ENCODE measurements at regions not wholly inside any gene's neighbourhood (a gene's known extent, or its start where the extent isn't known, plus 50 kb on each side); places are given as distances from the start of the nearest gene placed in this dataset.

DNA sequence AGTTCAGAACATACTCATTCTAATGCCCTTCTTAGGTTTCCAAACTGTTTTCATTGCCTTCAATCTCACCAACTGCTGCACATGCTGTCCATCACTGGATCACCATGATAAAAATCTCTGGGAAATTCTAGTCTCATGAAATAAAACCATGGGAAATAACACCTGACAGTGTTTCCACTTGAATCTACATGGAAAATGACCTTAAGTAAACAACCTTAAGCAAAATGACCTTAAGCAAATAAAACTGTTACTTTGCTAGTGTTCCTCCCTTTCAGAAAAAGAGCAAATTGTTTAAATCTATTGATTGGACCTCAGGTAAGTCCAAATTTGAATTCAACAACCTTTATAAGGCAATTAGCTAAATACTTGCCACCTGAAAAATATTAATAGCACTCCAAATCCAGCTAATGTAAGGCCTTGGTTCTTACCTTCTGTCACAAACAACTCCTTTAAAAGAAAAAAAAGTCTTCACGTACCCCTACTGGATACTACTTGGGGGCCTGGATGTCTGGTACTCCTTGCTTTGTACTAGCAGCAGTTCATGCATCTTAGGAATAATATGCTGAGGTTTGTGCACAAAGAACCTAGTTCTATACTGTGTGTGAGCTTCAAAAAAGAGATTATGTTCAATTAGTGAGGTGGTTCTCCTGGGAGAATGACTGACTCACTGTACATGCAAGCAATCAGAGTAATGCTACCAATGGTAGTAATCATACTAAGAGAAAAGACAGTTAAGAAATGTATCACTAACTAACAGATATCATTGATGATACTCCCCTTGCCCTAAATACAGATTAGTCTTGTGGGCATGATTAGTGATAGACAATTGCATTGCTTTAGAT, 630.4 kb downstream of the PSAT1 start:
- DNase-seq = no peak

GRCh38 chr9:78928625-78929405, 631.9 kb downstream of the PSAT1 start:
- DNase-seq = no peak

GRCh38 chr9:78930281-78930680, 633.4 kb downstream of the PSAT1 start:
- no peak for DNase-seq

DNA sequence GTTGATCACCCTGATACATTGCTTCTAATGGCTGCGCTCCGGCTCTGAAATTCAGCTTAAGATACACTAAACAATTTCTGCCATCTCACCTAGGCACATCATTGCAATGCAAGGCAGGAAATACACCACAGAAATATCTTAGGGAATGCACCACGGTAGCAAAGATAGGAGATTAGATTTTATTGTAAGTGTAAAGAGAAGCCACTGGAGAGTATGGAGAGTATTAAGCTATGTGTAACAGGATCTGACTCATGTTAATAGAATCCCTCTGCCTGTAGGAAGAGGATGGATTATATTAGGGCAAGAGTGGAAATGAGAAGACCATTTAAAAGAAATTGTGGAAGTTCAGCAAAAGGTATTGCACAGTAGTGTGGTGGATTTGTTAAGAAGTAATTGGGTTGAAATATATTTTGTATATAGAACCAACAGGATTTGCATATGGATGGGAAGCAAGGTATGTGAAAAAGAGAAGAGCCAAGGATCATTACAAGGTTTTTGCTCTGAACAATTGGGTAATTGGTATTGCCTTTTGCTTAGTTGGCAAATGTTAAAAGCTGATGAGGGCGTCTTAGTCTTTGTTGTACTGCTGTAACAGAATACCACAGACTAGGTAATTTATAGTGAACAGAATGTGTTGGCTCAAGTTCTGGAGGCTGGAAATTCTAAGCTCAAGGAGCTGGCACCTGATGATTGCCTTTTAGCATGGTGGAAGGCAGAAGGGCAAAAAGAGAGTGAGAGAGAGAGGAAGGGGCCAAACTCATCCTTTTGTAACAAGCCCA, 636.1 kb downstream of the PSAT1 start:
- DNase-seq = no peak

- DNase-seq = no peak
Observed at GRCh38 chr9:78934880-78935279, 636.9 kb upstream of the TLE4 start.

DNA sequence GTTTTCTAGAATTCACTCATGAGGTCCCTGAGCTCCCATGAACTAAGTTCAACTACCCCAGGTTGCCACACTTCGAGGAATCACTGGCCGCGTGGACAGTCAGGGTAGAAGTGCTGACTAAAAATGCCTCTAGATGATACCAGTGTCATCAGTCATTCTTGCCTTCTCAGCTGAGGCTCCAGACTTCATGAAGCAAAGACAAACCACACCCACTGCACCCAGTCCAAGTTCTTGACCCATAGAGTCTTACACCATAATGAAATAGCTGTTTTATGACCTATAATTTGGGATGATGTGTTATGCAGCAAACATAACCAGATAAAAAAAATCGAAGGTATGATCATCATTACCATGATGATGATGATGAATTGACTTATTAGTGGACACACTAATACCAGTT, 632.9 kb upstream of the TLE4 start:
- no peak for DNase-seq

GRCh38 chr9:78939311-78940065, 632.3 kb upstream of the TLE4 start:
- no peak for DNase-seq

GRCh38 chr9:78940121-78940855, 631.5 kb upstream of the TLE4 start:
- no peak for DNase-seq

DNA sequence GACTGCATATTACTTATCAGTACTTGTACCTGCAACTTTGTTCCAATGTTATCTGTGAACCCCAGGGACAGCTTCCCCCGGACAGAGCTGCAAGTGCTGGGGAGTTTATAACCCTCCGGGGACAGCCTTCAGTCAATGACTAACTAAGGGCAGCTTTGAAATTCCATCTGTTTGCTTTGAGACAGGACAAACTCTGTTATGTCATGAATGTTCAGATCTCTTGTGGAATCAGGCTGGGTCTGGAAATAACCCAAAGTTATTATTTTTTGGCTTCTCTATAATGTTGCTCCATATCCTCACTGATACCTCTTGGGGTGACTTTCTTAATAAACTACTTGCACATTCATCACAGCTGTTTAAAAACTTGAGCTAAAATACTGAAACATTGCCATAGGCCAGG, 617.5 kb upstream of the TLE4 start:
- DNase-seq = no peak

- no peak for DNase-seq
Observed at GRCh38 chr9:78958892-78959291, 612.9 kb upstream of the TLE4 start.

DNA sequence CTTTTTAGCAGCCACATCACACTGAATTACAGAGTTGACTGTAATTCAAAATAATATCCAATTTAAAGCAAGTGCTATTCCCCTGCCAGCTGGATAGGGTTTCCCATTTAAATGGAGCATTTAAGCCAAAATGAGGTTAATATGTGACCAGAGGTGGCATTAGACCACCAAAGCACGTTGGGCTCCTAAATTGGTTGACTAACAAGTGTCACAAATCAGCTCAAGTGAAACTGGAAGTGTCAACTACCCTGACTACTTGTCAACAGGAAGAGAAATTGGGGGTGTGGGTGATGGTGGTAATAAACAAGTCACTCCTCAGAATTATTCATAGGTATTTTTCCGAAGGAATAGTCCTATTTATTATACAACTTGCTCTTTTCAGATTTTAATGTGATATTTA, 609.6 kb upstream of the TLE4 start:
- no peak for DNase-seq

DNA sequence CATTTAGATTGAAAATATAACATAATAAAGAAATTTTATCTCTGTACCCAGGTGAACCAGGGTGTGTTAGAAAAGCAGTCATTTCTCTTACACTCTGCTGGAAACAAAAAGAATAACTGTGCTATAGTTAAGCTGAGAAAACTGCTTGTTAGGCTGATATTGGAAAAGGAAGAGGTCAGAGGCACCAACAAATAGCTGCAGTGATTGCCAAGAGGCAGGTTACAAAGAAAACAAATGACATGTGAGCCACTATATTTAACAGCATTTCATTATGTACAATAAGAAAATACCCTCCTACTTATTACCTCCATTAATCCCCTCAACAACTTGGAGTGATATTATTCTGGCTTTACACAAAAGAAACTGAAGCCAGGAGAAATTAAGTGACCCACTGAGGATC, 607.9 kb upstream of the TLE4 start:
- DNase-seq = no peak

GRCh38 chr9:78967596-78968217, 604.1 kb upstream of the TLE4 start:
- DNase-seq = no peak

- no peak for DNase-seq
Observed at GRCh38 chr9:78970375-78970774, 601.4 kb upstream of the TLE4 start.

- no peak for DNase-seq
Observed at GRCh38 chr9:78971540-78971939, 600.2 kb upstream of the TLE4 start.

DNA sequence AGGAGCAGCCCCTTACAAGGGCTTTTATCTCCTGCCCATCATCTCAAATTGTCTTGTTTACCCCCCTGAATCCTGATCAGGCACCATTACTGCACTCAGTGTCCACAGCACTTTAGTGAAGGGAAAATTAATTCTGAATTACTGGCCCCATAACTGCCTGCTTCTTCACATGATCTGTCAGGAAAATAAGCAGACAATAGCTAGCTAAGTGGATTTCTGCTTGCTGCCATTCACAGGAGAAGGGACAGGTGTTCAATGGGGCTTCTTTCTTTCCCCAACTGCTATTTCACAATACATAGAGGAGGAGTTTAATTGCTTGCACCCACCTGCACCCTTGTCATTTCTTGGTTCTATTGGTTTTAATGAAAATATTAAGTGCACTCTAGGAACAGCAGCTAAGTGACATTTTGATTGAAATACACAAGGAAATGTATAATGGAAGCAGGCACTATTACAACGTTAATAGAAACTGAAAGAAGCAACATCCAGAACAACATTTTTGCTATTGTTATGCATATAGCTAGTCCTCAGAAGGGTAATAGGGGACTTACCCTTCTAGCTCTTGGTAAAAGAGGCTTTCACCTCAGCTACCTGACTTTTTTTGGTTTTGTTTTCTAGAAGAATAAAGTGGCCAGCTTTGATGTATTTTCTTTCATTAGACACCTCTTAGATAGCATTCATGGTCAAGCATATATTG, 599.3 kb upstream of the TLE4 start:
- DNase-seq = no peak

DNA sequence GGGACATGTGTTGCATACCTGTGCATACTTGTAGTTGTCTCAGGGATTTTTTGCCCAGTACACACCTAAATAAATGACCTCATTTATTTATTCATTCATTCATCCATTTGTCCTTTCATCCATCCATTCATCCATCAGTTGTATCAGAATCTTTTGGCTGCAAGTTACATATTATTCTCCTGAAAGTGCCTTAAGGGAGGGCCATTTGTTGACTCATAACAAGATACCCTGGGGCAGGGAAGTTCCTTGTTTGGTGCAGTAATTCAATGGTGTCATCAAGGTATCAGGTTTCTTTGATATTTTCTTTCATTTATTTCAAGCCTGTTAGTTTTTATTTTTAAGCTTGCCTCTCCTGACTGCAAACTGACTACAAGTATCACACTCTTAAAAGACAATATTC, 597.9 kb upstream of the TLE4 start:
- DNase-seq = no peak

DNA sequence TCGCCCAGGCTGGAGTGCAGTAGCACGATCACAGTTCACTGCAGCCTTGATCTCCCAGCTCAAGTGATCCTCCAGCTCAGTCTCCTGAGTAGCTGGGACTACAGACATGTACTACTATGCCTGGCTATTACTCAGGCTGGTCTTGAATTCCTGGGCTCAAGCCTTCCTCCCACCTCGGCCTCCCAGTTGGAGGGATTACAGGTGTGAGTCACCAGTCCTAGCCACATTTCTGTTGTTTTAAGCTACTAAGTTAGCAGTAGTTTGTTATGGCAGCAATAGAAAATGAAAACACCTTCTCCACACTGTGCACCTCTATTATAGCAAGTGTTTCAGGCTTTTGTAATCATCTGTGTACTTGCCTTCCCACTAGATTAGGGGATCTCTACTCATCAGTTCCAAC, 588.9 kb upstream of the TLE4 start:
- DNase-seq = no peak

DNA sequence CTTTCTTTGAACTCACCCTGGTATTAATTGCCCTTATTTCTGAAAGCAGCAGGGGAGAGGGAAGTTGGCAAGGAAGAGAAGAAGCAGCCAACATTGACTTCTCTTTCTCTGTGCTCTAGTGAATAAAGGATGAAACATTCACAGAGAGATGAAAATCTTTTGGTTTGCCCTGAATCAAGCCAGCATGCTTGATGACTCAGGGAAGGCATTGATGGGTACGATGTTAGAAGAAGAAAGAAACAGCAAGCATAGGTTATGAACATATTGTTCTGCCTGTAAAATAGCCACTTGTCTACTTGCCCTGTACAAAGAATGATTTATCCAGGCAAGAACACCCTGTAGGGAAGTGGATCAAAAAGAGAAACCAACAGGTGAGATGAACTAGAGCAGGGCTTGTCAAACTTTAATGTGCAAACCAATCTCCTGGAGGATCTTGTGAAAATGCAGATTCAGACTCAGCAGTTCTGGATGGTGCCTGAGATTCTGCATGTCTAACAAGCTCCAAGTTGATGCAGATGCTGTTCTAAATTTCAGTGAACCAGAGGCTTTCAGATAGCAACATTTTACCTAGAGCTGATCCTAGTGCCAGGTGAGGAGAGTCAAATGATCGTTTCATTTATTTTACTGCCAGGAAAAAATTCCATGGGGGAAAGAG, 586.6 kb upstream of the TLE4 start:
- DNase-seq = no peak

GRCh38 chr9:78986446-78986845, 585.3 kb upstream of the TLE4 start:
- no peak for DNase-seq

Data from inflammatory macrophage treated with lipopolysaccharide for 4 hours (primary cell).